BLaER1 treated with 17β-estradiol and CSF1 and Interleukin-3, amounts not matched to agents 10 nM and 100 nM (cell line): ENCODE measurements at regions not wholly inside any gene's neighbourhood (a gene's known extent, or its start where the extent isn't known, plus 50 kb on each side); places are given as distances from the start of the nearest gene placed in this dataset.
"Not testable (repeated sequence)": the region's sequence is repeated elsewhere in the genome, so short reads cannot be mapped to it uniquely, and the experiment has no call there.

Experiments
- H3K27ac ChIP-seq, 11 experiments: shearing (Covaris generic); formaldehyde crosslinking; 2 replicates each; pipeline ENCODE4 v1.8.1; 2022
- H3K27me3 ChIP-seq, 11 experiments: shearing (Covaris generic); formaldehyde crosslinking; 2 replicates each; pipeline ENCODE4 v1.8.1; 2022
- H3K36me3 ChIP-seq, 11 experiments: shearing (Covaris generic); formaldehyde crosslinking; 2 replicates each; pipeline ENCODE4 v1.8.1; 2022
- H3K4me1 ChIP-seq, 10 experiments: shearing (Covaris generic); formaldehyde crosslinking; 2 replicates each; pipeline ENCODE4 v1.8.1; 2022
- H3K4me2 ChIP-seq, 11 experiments: shearing (Covaris generic); formaldehyde crosslinking; 2 replicates each; pipeline ENCODE4 v1.8.1; 2022
- H3K4me3 ChIP-seq, 10 experiments: shearing (Covaris generic); formaldehyde crosslinking; 2 replicates each; pipeline ENCODE4 v1.8.1; 2022
- H3K9ac ChIP-seq, 11 experiments: shearing (Covaris generic); formaldehyde crosslinking; 2 replicates each; pipeline ENCODE4 v1.8.1; 2022
- H3K9me3 ChIP-seq, 11 experiments: shearing (Covaris generic); formaldehyde crosslinking; replicated peaks in 1 of 11; 2 replicates each; pipeline ENCODE4 v1.8.1; 2022
- H4K20me1 ChIP-seq, 11 experiments: shearing (Covaris generic); formaldehyde crosslinking; 2 replicates each; pipeline ENCODE4 v1.8.1; 2022
- Cebpa-rat ChIP-seq, 11 experiments: shearing (Covaris generic); IDR thresholded peaks; 2 replicates each; pipeline ENCODE4 v1.8.1; 2022

DNA sequence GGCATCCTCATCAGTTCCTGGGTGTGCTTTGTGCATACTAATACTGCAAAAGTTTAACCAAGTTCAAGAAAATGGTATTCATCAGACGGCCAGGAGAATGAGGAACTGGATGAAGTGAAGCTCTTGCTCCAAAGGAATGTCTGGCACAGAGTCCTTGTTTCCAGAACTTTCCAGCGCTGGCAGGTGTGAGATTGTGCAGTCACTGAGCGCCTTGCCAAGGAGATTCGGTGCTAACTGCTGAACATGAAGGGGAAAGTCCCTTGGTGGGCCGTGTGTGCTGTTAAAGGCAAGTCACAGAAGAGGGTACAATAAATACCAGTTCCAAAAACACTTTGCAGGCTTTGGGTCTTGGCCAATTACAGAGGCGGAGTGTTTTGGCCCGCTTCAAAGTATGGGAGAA is 262.3 kb upstream of the SOX4 start:
- no peaks in the 10 kb centered on the region for H3K36me3 ChIP-seq
- no peaks in the 10 kb centered on the region for H3K9me3 ChIP-seq
- H3K4me2 ChIP-seq: no peak overlapping the region
- no peaks in the 10 kb centered on the region; a peak in 1 of 22 replicates for H4K20me1 ChIP-seq
- no peak overlapping the region for H3K9ac ChIP-seq
- H3K4me1 ChIP-seq: no peaks in the 10 kb centered on the region
- no peak overlapping the region for H3K4me3 ChIP-seq
- no peaks in the 10 kb centered on the region for H3K27me3 ChIP-seq
- H3K27ac ChIP-seq: no peak overlapping the region
- TF ChIP-seq Cebpa-rat (IDR thresholded peaks at IDR 0.05): no peak

DNA sequence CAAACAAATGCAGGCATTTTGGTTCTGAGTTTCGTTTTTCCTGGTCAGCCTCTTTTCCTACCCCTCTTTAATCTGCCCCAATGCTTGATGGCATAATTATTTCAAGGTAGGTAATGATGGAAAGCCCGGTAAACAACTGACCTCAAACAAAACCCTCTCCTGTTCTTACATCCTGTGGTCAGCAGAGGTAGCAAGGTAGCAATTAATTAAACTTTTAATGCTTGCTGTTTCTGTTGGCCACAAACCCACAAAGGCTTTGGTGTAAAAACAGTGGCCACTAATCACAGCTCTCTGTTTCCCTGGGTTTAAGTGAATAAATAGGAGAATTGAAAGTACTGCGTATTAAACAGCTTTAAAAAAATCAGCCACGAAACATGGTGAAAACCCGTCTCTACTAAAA is 261.5 kb upstream of the SOX4 start:
- Histone ChIP-seq H3K9me3 (0 out of 22 replicates have a peak, but pooled peaks cover 0 to 6% (median 0%) of the 10 kb centered on the region in 11 experiments), H3K4me2 (no peak overlapping the region), H3K9ac (no peak overlapping the region), H3K4me1 (no peaks in the 10 kb centered on the region), H3K4me3 (no peak overlapping the region), H3K36me3 (no peaks in the 10 kb centered on the region), H3K27me3 (no peaks in the 10 kb centered on the region), H3K27ac (no peak overlapping the region), H4K20me1 (no peaks in the 10 kb centered on the region; a peak in 1 of 22 replicates)
- no peak for TF ChIP-seq Cebpa-rat (IDR thresholded peaks at IDR 0.05)

DNA sequence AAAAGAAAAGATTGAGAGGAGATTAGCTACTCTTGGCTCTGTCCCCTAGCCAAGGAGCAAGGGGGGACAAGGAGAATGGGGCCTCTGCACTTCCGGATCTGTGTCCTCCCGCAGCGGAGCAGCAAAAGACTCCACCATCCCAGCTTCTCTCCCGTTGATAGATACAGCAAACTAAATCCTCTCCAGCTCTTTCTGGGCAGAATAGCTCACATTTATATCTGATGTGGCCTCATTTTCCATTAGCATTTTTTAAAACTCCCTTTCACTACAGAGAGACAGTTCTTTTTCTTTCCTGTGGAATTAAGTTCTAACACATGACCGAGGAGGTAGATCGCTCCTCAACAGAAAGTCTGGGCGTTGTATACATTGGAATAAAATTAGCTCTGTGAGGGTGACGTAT is 260.9 kb upstream of the SOX4 start:
- Histone ChIP-seq H4K20me1 (no peaks in the 10 kb centered on the region; a peak in 1 of 22 replicates), H3K4me2 (no peak overlapping the region), H3K9ac (no peak overlapping the region), H3K4me3 (no peak overlapping the region), H3K27ac (no peak overlapping the region), H3K36me3 (no peaks in the 10 kb centered on the region), H3K4me1 (no peaks in the 10 kb centered on the region), H3K27me3 (no peaks in the 10 kb centered on the region), H3K9me3 (peaks cover 0 to 7% (median 0%) of the 10 kb centered on the region in 11 experiments; a peak in 1 of 22 replicates)
- TF ChIP-seq Cebpa-rat (IDR thresholded peaks at IDR 0.05): no peak

DNA sequence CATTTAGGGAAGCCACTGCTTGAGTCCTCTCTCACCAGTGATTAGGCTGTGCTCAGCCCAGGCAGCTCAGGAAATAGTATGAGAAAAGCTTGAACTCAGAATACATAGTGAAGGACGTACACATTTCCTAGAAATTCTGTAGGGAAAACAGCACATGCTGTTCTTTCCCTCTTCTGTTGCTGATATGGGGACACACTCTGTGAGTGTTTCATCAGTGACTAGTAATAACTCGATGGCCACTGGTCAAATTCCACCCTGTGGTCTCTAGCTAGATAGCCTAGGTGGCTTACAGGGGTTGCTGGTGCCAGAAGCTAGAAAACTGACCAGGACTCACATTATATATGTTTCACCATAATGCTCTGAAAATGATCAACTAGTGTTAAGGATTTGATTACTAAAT is 259.8 kb upstream of the SOX4 start:
- H3K36me3 ChIP-seq: no peaks in the 10 kb centered on the region
- peaks cover 0 to 7% (median 0%) of the 10 kb centered on the region in 11 experiments; a peak in 1 of 22 replicates for H3K9me3 ChIP-seq
- no peak overlapping the region for H3K9ac ChIP-seq
- no peak for TF ChIP-seq Cebpa-rat (IDR thresholded peaks at IDR 0.05)
- no peak overlapping the region for H3K4me2 ChIP-seq
- H3K4me3 ChIP-seq: no peak overlapping the region
- H3K27ac ChIP-seq: no peak overlapping the region
- H3K4me1 ChIP-seq: no peaks in the 10 kb centered on the region
- H3K27me3 ChIP-seq: no peaks in the 10 kb centered on the region
- no peaks in the 10 kb centered on the region; a peak in 1 of 22 replicates for H4K20me1 ChIP-seq

DNA sequence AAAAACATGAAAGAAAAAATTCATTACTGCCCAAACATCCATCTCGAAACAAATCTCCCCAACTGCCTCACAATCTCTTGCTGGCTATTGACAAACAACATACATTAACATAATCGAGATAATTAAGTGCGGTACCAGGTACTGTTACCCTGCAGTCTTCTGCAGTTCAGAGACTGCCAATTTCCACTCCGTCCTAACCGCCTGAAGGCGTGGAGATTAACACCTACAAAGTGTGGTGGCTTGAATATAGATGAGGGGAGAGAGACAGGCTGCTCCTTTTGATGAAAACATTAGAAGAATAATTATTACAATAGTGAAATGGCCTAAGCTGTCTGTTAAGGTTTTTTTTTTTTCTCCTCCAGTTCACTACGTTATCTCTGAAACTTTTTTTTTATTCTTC is 258.9 kb upstream of the SOX4 start:
- H3K27me3 ChIP-seq: no peaks in the 10 kb centered on the region
- H3K9ac ChIP-seq: no peak overlapping the region
- H3K4me2 ChIP-seq: no peak overlapping the region
- H3K4me1 ChIP-seq: no peaks in the 10 kb centered on the region
- no peak for TF ChIP-seq Cebpa-rat (IDR thresholded peaks at IDR 0.05)
- H3K9me3 ChIP-seq: peaks cover 0 to 7% (median 0%) of the 10 kb centered on the region in 11 experiments; a peak in 1 of 22 replicates
- H3K4me3 ChIP-seq: no peak overlapping the region
- H4K20me1 ChIP-seq: no peaks in the 10 kb centered on the region; a peak in 1 of 22 replicates
- H3K27ac ChIP-seq: no peak overlapping the region
- H3K36me3 ChIP-seq: no peaks in the 10 kb centered on the region

GRCh38 chr6:21335591-21335990 is 258.0 kb upstream of the SOX4 start:
- Histone ChIP-seq H3K9me3 (peaks cover 0 to 7% (median 0%) of the 10 kb centered on the region in 11 experiments; a peak in 1 of 22 replicates), H3K4me2 (no peak overlapping the region), H3K27me3 (no peaks in the 10 kb centered on the region), H3K27ac (no peak overlapping the region), H3K36me3 (no peaks in the 10 kb centered on the region), H3K9ac (no peak overlapping the region), H3K4me1 (no peaks in the 10 kb centered on the region), H3K4me3 (no peak overlapping the region), H4K20me1 (no peaks in the 10 kb centered on the region; a peak in 1 of 22 replicates)
- no peak for TF ChIP-seq Cebpa-rat (IDR thresholded peaks at IDR 0.05)

- Histone ChIP-seq H3K4me2 (no peak overlapping the region), H4K20me1 (no peaks in the 10 kb centered on the region; a peak in 1 of 22 replicates), H3K4me3 (no peak overlapping the region)
Measured at GRCh38 chr6:21337263-21337662, 256.3 kb upstream of the SOX4 start.

DNA sequence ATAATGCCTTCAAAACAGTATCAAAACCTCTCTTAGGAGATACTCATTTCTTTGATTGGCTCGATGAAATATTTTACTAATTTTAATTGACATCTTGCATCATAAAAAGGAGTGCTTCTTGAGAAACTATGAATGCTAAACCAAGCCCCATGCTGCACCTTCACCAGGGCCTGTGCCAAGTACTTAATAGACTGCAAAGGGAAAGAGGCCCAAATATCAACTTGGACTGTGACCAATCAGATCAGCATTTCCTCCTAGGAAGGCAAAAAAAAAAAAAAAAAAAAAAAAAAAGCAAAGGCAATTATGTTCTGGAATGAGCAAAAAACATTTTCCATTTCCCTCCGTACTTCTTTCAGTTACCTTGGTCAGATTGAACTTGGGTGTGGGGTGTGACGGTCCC is 253.0 kb upstream of the SOX4 start:
- Histone ChIP-seq H3K27me3 (no peaks in the 10 kb centered on the region), H3K27ac (no peak overlapping the region), H3K9ac (no peak overlapping the region), H4K20me1 (no peaks in the 10 kb centered on the region), H3K36me3 (no peaks in the 10 kb centered on the region), H3K4me2 (no peak overlapping the region), H3K4me1 (no peaks in the 10 kb centered on the region), H3K9me3 (peaks cover 0 to 7% (median 0%) of the 10 kb centered on the region in 11 experiments; a peak in 1 of 22 replicates), H3K4me3 (no peak overlapping the region)
- no peak for TF ChIP-seq Cebpa-rat (IDR thresholded peaks at IDR 0.05)

More at GRCh38 chr6:21337263-21337662, 256.3 kb upstream of the SOX4 start:
- no peak for TF ChIP-seq Cebpa-rat (IDR thresholded peaks at IDR 0.05)
- H3K9me3 ChIP-seq: peaks cover 0 to 7% (median 0%) of the 10 kb centered on the region in 11 experiments; a peak in 1 of 22 replicates
- no peak overlapping the region for H3K9ac ChIP-seq
- H3K36me3 ChIP-seq: no peaks in the 10 kb centered on the region
- H3K27me3 ChIP-seq: no peaks in the 10 kb centered on the region
- no peaks in the 10 kb centered on the region for H3K4me1 ChIP-seq
- no peak overlapping the region for H3K27ac ChIP-seq

- no peak for TF ChIP-seq Cebpa-rat (IDR thresholded peaks at IDR 0.05)
- no peaks in the 10 kb centered on the region for H3K27me3 ChIP-seq
- H3K4me2 ChIP-seq: no peak overlapping the region
- H3K9ac ChIP-seq: no peak overlapping the region
- no peaks in the 10 kb centered on the region for H3K4me1 ChIP-seq
- H3K4me3 ChIP-seq: no peak overlapping the region
- peaks cover 0 to 3% (median 0%) of the 10 kb centered on the region in 11 experiments; a peak in 1 of 22 replicates for H3K9me3 ChIP-seq
- H3K36me3 ChIP-seq: no peaks in the 10 kb centered on the region
- no peaks in the 10 kb centered on the region for H4K20me1 ChIP-seq
- H3K27ac ChIP-seq: no peak overlapping the region
Measured at GRCh38 chr6:21341910-21342309, 251.6 kb upstream of the SOX4 start.

- Histone ChIP-seq H3K4me2 (no peak overlapping the region), H3K4me3 (no peak overlapping the region), H3K36me3 (no peaks in the 10 kb centered on the region), H3K27me3 (no peaks in the 10 kb centered on the region), H4K20me1 (no peaks in the 10 kb centered on the region), H3K4me1 (no peaks in the 10 kb centered on the region), H3K9ac (no peak overlapping the region), H3K9me3 (no peaks in the 10 kb centered on the region; a peak in 1 of 22 replicates), H3K27ac (no peak overlapping the region)
- no peak for TF ChIP-seq Cebpa-rat (IDR thresholded peaks at IDR 0.05)
Measured at GRCh38 chr6:21342501-21342900, 251.1 kb upstream of the SOX4 start.

- not testable (repeated sequence) for H4K20me1 ChIP-seq, H3K36me3 ChIP-seq, H3K9ac ChIP-seq, H3K9me3 ChIP-seq, H3K27ac ChIP-seq, H3K4me2 ChIP-seq, H3K4me1 ChIP-seq, H3K27me3 ChIP-seq, H3K4me3 ChIP-seq
Measured at GRCh38 chr6:21345704-21346103, 247.8 kb upstream of the SOX4 start.
